Fibroblast of lung (primary cell): ENCODE measurements at regions not wholly inside any gene's neighbourhood (a gene's known extent, or its start where the extent isn't known, plus 50 kb on each side); places are given as distances from the start of the nearest gene placed in this dataset.

Experiments
- DNase-seq, 2 donors: peaks; one replicate each; pipeline versions ENCODE4 v3.0.0 to v3.0.0-alpha.2; 2010; ENCODE audit warnings: low read depth in 2 of 2
- H2AFZ ChIP-seq: 2 replicates; pipeline ENCODE4 v1.5.1; 2012; ENCODE audit warnings: low read length, control low read depth, inconsistent platforms
- H3K27ac ChIP-seq: 2 replicates; pipeline ENCODE4 v1.5.1; 2011; ENCODE audit warnings: low read length, control low read depth; ENCODE audit not compliant: insufficient read depth
- H3K27me3 ChIP-seq: 2 replicates; pipeline ENCODE4 v1.5.1; 2011; ENCODE audit warnings: mild to moderate bottlenecking, low read length; ENCODE audit not compliant: control insufficient read depth, insufficient read depth
- H3K36me3 ChIP-seq: 2 replicates; pipeline ENCODE4 v1.5.1; 2011; ENCODE audit warnings: low read length; ENCODE audit not compliant: control insufficient read depth, insufficient read depth
- H3K4me1 ChIP-seq: 2 replicates; pipeline ENCODE4 v1.5.1; 2011; ENCODE audit warnings: low read length; ENCODE audit not compliant: control insufficient read depth, insufficient read depth; ENCODE audit errors: extremely low read depth
- H3K4me2 ChIP-seq: 2 replicates; pipeline ENCODE4 v1.5.1; 2011; ENCODE audit warnings: low read length, control low read depth; ENCODE audit not compliant: insufficient read depth; ENCODE audit errors: extremely low read depth
- H3K4me3 ChIP-seq, 4 experiments: fragments of 200-600 bp in 1 of 4; sonication (generic) in 1 of 4; replicated peaks in 1 of 4; 2 replicates each; pipeline ENCODE4 v1.5.1; 2011 to 2016; ENCODE audit warnings: low read length in 4 of 4, low read depth in 3 of 4, mild to moderate bottlenecking in 3 of 4, control low read depth in 2 of 4, inconsistent platforms in 1 of 4, mixed read lengths in 1 of 4; ENCODE audit not compliant: insufficient read depth in 1 of 4; ENCODE audit errors: control extremely low read depth in 1 of 4
- H3K79me2 ChIP-seq: 2 replicates; pipeline ENCODE4 v1.5.1; 2012; ENCODE audit warnings: mild to moderate bottlenecking, low read length, inconsistent platforms; ENCODE audit not compliant: control insufficient read depth, insufficient read depth
- H3K9ac ChIP-seq: 2 replicates; pipeline ENCODE4 v1.5.1; 2011; ENCODE audit warnings: mild to moderate bottlenecking, low read length, control low read depth; ENCODE audit not compliant: insufficient read depth
- H3K9me3 ChIP-seq: 2 replicates; pipeline ENCODE4 v1.5.1; 2012; ENCODE audit warnings: low read depth, low read length; ENCODE audit not compliant: control insufficient read depth, insufficient read depth
- H4K20me1 ChIP-seq: 2 replicates; pipeline ENCODE4 v1.5.1; 2011; ENCODE audit warnings: low read length; ENCODE audit not compliant: control insufficient read depth, insufficient read depth; ENCODE audit errors: extremely low read depth
- CTCF ChIP-seq, 2 donors: IDR thresholded peaks in 1 of 2; conservative IDR thresholded peaks in 1 of 2; 1 replicate in 1 of 2; 2 replicates in 1 of 2; pipeline ENCODE4 v1.5.1; 2011 to 2012; ENCODE audit warnings: low read length in 2 of 2, control low read depth in 1 of 2, inconsistent platforms in 1 of 2, low read depth in 1 of 2, mild to moderate bottlenecking in 1 of 2
- EZH2 ChIP-seq: IDR thresholded peaks from 2 replicates; pipeline ENCODE4 v1.5.1; 2012; ENCODE audit warnings: low read length, control low read depth, mild to moderate bottlenecking; ENCODE audit errors: missing control alignments

GRCh38 chr5:2281446-2281845 lies 398.7 kb upstream of the IRX4 start:
- Histone ChIP-seq H4K20me1 (no peaks in the 10 kb centered on the region), H3K9ac (no peak overlapping the region), H2AFZ (no peak overlapping the region), H3K9me3 (no peaks in the 10 kb centered on the region), H3K27ac (no peak overlapping the region), H3K4me1 (no peaks in the 10 kb centered on the region), H3K27me3 (no peaks in the 10 kb centered on the region), H3K36me3 (no peaks in the 10 kb centered on the region), H3K79me2 (no peaks in the 10 kb centered on the region), H3K4me3 (no peak overlapping the region), H3K4me2 (no peak overlapping the region)
- no peak for DNase-seq
- TF ChIP-seq CTCF (conservative IDR thresholded peaks at IDR 0.05 in 1 of 2, IDR thresholded peaks at IDR 0.05 in 1 of 2; ENCODE audit: low read depth in 1 of 2, low read length in 2 of 2) (no peak), EZH2 (no peak)

GRCh38 chr5:2280318-2280717 lies 397.6 kb upstream of the IRX4 start:
- DNase-seq = no peak
- TF ChIP-seq CTCF (conservative IDR thresholded peaks at IDR 0.05 in 1 of 2, IDR thresholded peaks at IDR 0.05 in 1 of 2; ENCODE audit: low read depth in 1 of 2, low read length in 2 of 2) (no peak), EZH2 (no peak)
- Histone ChIP-seq H3K4me1 (no peaks in the 10 kb centered on the region), H3K36me3 (no peaks in the 10 kb centered on the region), H3K27ac (no peak overlapping the region), H2AFZ (no peak overlapping the region), H3K9me3 (no peaks in the 10 kb centered on the region), H3K4me3 (no peak overlapping the region), H4K20me1 (no peaks in the 10 kb centered on the region), H3K4me2 (no peak overlapping the region), H3K9ac (no peak overlapping the region), H3K79me2 (no peaks in the 10 kb centered on the region), H3K27me3 (no peaks in the 10 kb centered on the region)

GRCh38 chr5:2278825-2279456 lies 396.2 kb upstream of the IRX4 start:
- Histone ChIP-seq H3K4me2 (no peak overlapping the region), H3K79me2 (no peaks in the 10 kb centered on the region), H3K27me3 (no peaks in the 10 kb centered on the region), H3K4me3 (no peak overlapping the region), H4K20me1 (no peaks in the 10 kb centered on the region), H3K9me3 (no peaks in the 10 kb centered on the region), H3K27ac (no peak overlapping the region), H2AFZ (no peak overlapping the region), H3K9ac (no peak overlapping the region), H3K36me3 (no peaks in the 10 kb centered on the region), H3K4me1 (no peaks in the 10 kb centered on the region)
- no peak for DNase-seq
- TF ChIP-seq CTCF (conservative IDR thresholded peaks at IDR 0.05 in 1 of 2, IDR thresholded peaks at IDR 0.05 in 1 of 2; ENCODE audit: low read depth in 1 of 2, low read length in 2 of 2) = no peak
